IPS-18c (cell line): ENCODE measurements at regions not wholly inside any gene's neighbourhood (a gene's known extent, or its start where the extent isn't known, plus 50 kb on each side); places are given as distances from the start of the nearest gene placed in this dataset.

Experiments used
- H3K4me3 ChIP-seq: 2 replicates; pipeline ENCODE4 v1.7.0; 2013; ENCODE audit warnings: low read depth, mild to moderate bottlenecking, low read length, moderate library complexity; ENCODE audit not compliant: insufficient read depth
- H3K9me3 ChIP-seq: one replicate; pipeline ENCODE4 v1.6.1; 2013; ENCODE audit warnings: mild to moderate bottlenecking, low read length, moderate library complexity; ENCODE audit not compliant: control insufficient read depth, insufficient read depth

GRCh38 chr11:79829891-79830290 is 389.1 kb upstream of the TENM4 start:
- H3K9me3 ChIP-seq: no peaks in the 10 kb centered on the region
- H3K4me3 ChIP-seq: no peak overlapping the region

GRCh38 chr11:79822766-79823165 is 381.9 kb upstream of the TENM4 start:
- peaks cover 1% of the 10 kb centered on the region for H3K9me3 ChIP-seq
- no peak overlapping the region for H3K4me3 ChIP-seq

DNA sequence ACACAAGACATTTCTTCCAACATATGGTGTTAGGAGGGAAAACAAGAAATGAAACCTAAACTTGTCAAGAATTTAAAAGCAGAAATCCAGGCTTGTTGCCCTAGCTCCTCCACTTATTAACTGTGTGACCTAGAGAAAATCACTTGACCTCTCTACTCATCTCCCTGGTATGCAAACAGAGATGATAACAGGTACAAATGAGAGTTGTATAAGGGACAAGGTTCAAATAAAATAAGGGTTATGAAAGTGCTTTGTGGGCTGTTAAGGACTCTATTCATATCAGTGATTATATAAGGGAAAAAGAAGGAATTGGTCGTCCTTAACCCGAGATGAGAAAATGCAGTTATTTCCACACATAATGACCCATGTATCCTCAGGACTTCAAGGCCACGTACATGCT is 372.7 kb upstream of the TENM4 start:
- Histone ChIP-seq H3K9me3 (peaks cover 4% of the 10 kb centered on the region), H3K4me3 (no peak overlapping the region)

DNA sequence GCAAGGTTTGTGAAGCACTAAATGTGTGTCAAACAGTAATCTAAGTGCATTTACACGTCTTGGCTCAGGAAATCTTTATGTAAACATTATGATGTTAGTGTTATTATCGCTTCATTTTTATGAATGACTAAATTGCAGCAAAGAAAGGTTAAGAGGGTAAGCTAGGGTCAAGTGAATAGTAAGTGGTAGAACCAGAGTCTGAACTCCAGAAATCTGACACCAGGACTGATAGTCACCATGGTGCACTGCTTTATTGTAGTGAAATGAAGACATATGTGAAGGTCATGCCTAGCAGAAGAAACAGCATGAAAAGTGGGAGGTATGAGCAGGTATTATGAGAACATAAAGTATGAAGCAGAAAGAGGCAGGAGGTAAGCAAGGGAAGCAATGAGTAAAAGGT is 368.7 kb upstream of the TENM4 start:
- H3K4me3 ChIP-seq: no peak overlapping the region
- peaks cover 2% of the 10 kb centered on the region for H3K9me3 ChIP-seq

- Histone ChIP-seq H3K4me3 (no peak overlapping the region), H3K9me3 (peaks cover 2% of the 10 kb centered on the region)
These were observed 366.7 kb upstream of the TENM4 start for GRCh38 chr11:79807506-79807905.

- Histone ChIP-seq H3K9me3 (peaks cover 2% of the 10 kb centered on the region), H3K4me3 (no peak overlapping the region)
These were observed 355.9 kb upstream of the TENM4 start for GRCh38 chr11:79796704-79797103.

DNA sequence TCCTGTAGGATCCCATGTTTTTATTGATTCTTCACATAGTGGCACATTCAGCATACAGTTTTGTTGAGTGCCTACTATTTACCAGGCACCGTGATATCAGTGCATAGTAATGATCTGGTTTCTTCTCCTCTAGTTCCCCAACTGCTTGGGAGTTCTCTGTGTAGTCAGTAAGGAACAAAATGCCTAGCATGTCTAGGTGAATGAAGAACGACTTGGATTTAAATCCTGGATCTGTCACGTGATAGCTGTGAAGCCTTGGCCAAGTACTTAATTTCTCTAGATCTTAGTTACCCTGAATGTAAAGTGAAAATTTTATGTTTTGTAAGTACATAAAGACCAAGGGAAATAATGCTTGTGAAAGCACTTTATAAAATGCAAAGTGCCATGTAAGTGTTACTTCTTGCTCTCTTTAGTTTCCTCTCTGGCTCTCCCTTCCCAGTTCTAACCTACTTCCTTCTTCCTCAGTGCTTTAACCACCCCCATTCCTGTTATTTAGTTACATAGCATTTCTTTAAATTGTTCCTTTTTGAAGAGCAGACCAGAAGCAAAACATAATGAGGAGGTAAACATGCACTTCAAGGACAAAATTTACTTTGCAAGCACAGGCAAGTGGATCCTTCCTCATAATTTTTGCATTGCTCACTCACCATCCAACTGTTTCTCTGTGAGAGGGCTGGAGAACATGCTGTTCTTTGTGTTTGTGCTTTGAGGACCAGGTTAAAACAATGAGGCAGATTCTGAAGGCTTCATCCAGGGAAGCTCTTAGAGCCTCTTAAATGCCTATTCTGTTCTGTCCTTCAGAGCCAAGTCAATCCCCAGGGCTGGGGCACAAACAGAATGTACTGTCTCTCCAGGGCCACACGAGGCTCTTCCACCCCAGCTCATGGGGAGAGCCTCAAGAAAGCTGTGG is 353.9 kb upstream of the TENM4 start:
- H3K9me3 ChIP-seq: peaks cover 2% of the 10 kb centered on the region
- no peak overlapping the region for H3K4me3 ChIP-seq

GRCh38 chr11:79794057-79794456 is 353.2 kb upstream of the TENM4 start:
- Histone ChIP-seq H3K9me3 (peaks cover 2% of the 10 kb centered on the region), H3K4me3 (no peak overlapping the region)

DNA sequence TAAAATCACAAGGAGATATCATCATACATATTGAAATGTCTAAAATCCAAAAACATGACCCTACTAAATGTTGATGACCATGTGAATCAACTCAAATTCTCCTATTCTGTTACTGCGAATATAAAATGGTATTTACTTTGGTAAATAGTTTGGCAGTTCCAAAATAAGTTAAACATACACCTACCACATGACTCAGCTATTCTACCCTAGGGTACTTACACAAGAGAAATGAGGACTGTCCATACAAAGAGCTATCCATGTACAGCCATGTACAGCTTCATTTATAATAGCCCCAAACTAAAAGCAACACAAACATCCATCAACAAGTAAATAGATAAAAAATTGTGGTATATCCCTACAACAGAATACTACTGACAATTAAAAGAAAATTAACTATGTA is 346.1 kb upstream of the TENM4 start:
- Histone ChIP-seq H3K4me3 (no peak overlapping the region), H3K9me3 (no peaks in the 10 kb centered on the region)

DNA sequence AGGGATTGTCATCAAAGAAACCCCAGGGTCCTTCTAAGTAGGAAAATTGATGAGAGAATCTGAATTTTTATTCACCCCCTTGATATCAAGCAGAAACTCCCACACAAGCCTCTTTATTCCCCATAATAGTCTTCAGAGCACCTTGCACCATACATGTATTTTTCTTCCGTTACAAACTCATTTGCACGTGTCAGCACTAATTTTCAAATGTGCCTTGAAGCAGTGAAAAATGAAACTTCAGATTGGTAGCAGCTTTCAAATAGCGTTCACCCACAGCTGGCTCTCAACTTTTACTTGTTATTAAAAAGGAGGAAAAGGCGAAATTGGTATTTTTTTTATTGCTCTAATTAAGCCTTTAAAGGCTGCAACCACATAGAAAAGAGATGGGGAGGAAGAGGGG is 343.0 kb upstream of the TENM4 start:
- no peak overlapping the region for H3K4me3 ChIP-seq
- H3K9me3 ChIP-seq: no peaks in the 10 kb centered on the region

- no peak overlapping the region for H3K4me3 ChIP-seq
- no peaks in the 10 kb centered on the region for H3K9me3 ChIP-seq
These were observed 327.5 kb upstream of the TENM4 start for GRCh38 chr11:79768343-79768742.

DNA sequence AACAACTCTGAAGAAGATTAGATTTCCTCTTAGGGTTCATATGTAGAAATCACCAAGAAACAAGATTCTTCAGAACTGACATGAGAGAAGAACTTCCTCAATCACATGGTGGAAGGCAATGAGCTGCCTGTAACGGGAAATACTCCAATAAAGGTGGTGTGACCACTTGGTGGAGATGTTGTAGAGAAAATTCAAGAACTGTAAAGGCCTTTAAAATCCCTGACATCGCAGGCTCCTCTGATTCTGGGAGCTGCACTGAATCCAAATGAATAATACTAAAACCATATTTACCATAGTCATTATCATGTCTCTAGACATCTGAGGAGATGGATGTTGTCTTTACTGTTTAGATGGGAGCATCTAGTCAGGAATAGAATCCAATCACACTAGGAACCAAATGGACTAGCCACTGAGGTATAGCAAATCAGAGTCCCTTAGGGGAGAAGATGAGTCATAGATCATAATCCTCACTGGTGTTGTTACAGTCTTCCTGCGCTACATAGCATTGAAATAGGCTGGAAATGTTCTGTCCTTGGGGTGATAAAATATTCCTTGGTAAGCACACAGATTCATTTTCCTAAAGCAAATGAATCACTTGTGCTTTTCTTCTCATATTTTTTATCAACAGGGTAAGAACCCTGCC is 321.6 kb upstream of the TENM4 start:
- no peaks in the 10 kb centered on the region for H3K9me3 ChIP-seq
- no peak overlapping the region for H3K4me3 ChIP-seq

DNA sequence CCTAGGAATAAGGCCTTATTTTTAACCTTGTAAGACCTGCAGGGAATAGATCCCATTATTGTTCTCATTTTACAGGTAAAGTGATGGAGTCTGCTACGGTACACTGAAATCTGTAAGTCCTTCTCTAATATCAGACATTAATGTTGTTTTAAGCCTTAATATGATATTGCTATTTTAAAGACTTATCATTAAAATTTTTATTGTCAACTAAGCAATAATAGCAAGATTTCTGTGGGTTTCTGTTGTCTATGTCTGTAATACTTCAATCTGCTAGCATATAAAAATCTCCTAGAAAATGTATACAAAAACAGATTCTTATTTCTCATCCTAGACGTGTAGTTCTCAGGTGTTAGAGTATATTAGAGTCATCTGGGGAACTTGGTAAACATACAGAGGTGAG is 317.5 kb upstream of the TENM4 start:
- H3K9me3 ChIP-seq: no peaks in the 10 kb centered on the region

DNA sequence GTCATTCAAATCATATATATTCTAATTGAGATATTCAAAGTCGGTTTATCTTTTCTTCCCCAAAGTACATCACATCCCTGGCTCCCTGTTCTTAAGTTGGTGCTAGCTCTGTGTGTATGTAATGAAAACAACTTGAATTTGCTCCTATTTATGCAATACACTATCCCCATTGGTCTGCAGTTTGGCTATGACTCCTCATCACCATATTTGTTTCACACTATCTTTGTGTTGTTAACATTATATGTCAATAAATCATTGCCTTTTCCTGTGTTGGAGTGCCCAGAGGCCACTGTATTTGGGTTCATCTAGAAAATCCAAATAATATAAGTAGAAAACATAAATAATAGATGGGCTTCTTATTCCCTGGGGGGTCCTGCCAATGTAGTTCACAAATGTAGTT is 306.6 kb upstream of the TENM4 start:
- Histone ChIP-seq H3K4me3 (no peak overlapping the region), H3K9me3 (no peaks in the 10 kb centered on the region)

More for the DNA sequence above, 317.5 kb upstream of the TENM4 start:
- no peak overlapping the region for H3K4me3 ChIP-seq

DNA sequence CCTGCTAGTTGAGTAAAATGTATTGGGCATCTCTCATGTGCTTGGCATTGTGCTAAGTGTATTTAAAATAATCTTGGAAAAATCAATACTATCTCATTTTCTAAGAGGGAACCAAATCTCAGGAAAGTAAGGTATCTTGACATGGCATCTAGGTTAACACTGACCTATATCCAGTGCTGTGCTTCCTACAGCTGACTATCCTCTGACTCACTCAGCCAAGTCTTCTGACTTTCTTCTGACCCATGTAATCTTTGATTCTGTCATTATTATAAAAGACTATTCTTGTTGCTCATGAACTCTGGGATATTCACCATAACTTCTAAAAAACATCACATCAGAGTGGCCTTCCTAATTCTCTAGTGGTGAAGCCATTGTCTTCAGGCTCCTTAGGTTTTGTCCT is 304.1 kb upstream of the TENM4 start:
- H3K9me3 ChIP-seq: no peaks in the 10 kb centered on the region
- no peak overlapping the region for H3K4me3 ChIP-seq

- no peaks in the 10 kb centered on the region for H3K9me3 ChIP-seq
- no peak overlapping the region for H3K4me3 ChIP-seq
These were observed 301.3 kb upstream of the TENM4 start for GRCh38 chr11:79742176-79742575.

- Histone ChIP-seq H3K9me3 (no peaks in the 10 kb centered on the region), H3K4me3 (no peak overlapping the region)
These were observed 298.8 kb upstream of the TENM4 start for GRCh38 chr11:79739591-79739990.

DNA sequence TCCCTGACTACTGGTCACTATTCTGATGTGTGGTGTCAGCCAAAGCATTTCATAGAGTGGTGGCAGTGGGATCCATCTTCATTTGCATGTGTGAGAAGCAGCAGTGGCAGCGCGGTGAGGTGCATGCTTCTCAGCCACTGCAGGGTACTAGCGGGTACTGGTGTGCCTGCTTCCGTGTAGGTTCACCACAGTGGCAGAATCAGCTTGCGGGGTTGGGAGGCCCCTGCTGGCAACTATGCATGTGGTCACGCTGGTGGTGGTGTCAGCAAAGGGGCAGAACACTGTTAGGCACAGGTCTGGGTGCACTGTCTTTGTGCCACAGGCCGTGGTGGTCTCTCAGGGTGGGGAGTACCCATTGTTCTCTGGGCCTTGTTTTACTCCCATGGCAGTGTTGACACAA is 286.4 kb upstream of the TENM4 start:
- no peaks in the 10 kb centered on the region for H3K9me3 ChIP-seq
- H3K4me3 ChIP-seq: no peak overlapping the region
